ENCODE measurements at regions not wholly inside any gene's neighbourhood (a gene's known extent, or its start where the extent isn't known, plus 50 kb on each side); places are given as distances from the start of the nearest gene placed in this dataset.

DNA sequence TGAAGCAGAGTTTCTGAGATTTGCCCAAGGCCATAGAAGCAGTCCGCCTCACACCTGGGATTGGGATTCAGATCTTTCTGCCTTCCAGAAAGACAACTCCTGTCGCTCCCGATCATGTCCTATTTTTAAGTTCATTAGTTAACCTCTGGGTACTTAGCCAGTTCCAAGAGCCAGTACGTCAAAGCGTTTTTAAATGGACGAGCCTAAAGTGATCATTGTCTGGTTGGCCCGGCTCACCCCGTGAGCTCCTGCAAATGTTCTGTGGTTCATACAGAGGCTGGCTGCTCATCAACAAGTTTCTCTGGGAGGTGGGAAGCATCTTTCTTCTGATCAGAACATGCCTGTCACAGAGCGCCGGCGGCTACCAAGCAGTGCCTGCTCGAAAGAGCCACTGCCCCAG is 554.5 kb upstream of the WWC1 start:
- TF ChIP-seq CTCF (optimal IDR thresholded peaks at IDR 0.05 in 1 of 3, IDR thresholded peaks at IDR 0.05 in 1 of 3, conservative IDR thresholded peaks at IDR 0.05 in 1 of 3; ENCODE audit: extremely low read depth in 1 of 3, insufficient read depth in 2 of 3, low read length in 3 of 3), result no peak
- no peak for TF ChIP-seq EZH2 (IDR thresholded peaks at IDR 0.05; ENCODE audit: low read length)

Data from keratinocyte (primary cell).